ENCODE measurements at regions not wholly inside any gene's neighbourhood (a gene's known extent, or its start where the extent isn't known, plus 50 kb on each side); places are given as distances from the start of the nearest gene placed in this dataset.

GRCh38 chr7:17584822-17585221, 286.4 kb downstream of the AHR start:
- no peak overlapping the region for H3K27ac ChIP-seq (ENCODE audit: low read depth, low read length)

GRCh38 chr7:17586711-17587110, 288.3 kb downstream of the AHR start:
- H3K4me1 ChIP-seq (ENCODE audit: control insufficient read depth, low read length) = no peaks in the 10 kb centered on the region
- no peaks in the 10 kb centered on the region for H3K9me2 ChIP-seq (replicated peaks; ENCODE audit: control insufficient read depth, low read length)
- H3K27me3 ChIP-seq (ENCODE audit: control insufficient read depth, low read length) = no peaks in the 10 kb centered on the region
- H4K20me1 ChIP-seq (ENCODE audit: control insufficient read depth, insufficient read depth, low read depth, low read length) = no peaks in the 10 kb centered on the region
- no peaks in the 10 kb centered on the region for H3K79me2 ChIP-seq (ENCODE audit: control insufficient read depth, low read length)
- no peaks in the 10 kb centered on the region for H3K9me3 ChIP-seq (ENCODE audit: control insufficient read depth, insufficient read depth, low read length)
- H3K4me2 ChIP-seq (ENCODE audit: low read length) = no peak overlapping the region
- H3F3A ChIP-seq (ENCODE audit: control insufficient read depth, insufficient read depth) = no peaks in the 10 kb centered on the region
- no peak for TF ChIP-seq CTCF (IDR thresholded peaks at IDR 0.05; ENCODE audit: low read depth, low read length, poor library complexity, severe bottlenecking)
- TF ChIP-seq EZH2phosphoT487 (IDR thresholded peaks at IDR 0.05; ENCODE audit: borderline replicate concordance, low read length) = no peak
- no peaks in the 10 kb centered on the region for H3K36me3 ChIP-seq (ENCODE audit: control insufficient read depth, low read length)
- H3K4me3 ChIP-seq (ENCODE audit: low read length) = no peak overlapping the region
- H3K27ac ChIP-seq (ENCODE audit: low read depth, low read length) = no peak overlapping the region

More at GRCh38 chr7:17584822-17585221, 286.4 kb downstream of the AHR start:
- Histone ChIP-seq H3K9me2 (replicated peaks; ENCODE audit: control insufficient read depth, low read length) (no peaks in the 10 kb centered on the region), H3K79me2 (ENCODE audit: control insufficient read depth, low read length) (no peaks in the 10 kb centered on the region), H4K20me1 (ENCODE audit: control insufficient read depth, insufficient read depth, low read depth, low read length) (no peaks in the 10 kb centered on the region), H3K4me3 (ENCODE audit: low read length) (no peak overlapping the region), H3K4me2 (ENCODE audit: low read length) (no peak overlapping the region), H3K27me3 (ENCODE audit: control insufficient read depth, low read length) (no peaks in the 10 kb centered on the region), H3K36me3 (ENCODE audit: control insufficient read depth, low read length) (no peaks in the 10 kb centered on the region), H3K9me3 (ENCODE audit: control insufficient read depth, insufficient read depth, low read length) (no peaks in the 10 kb centered on the region), H3F3A (ENCODE audit: control insufficient read depth, insufficient read depth) (no peaks in the 10 kb centered on the region), H3K4me1 (ENCODE audit: control insufficient read depth, low read length) (no peaks in the 10 kb centered on the region)
- TF ChIP-seq EZH2phosphoT487 (IDR thresholded peaks at IDR 0.05; ENCODE audit: borderline replicate concordance, low read length) (no peak), CTCF (IDR thresholded peaks at IDR 0.05; ENCODE audit: low read depth, low read length, poor library complexity, severe bottlenecking) (no peak)

GRCh38 chr7:17588730-17589129, 290.3 kb downstream of the AHR start:
- no peaks in the 10 kb centered on the region for H3K9me3 ChIP-seq (ENCODE audit: control insufficient read depth, insufficient read depth, low read length)
- TF ChIP-seq CTCF (IDR thresholded peaks at IDR 0.05; ENCODE audit: low read depth, low read length, poor library complexity, severe bottlenecking) = no peak
- no peak for TF ChIP-seq EZH2phosphoT487 (IDR thresholded peaks at IDR 0.05; ENCODE audit: borderline replicate concordance, low read length)
- no peaks in the 10 kb centered on the region for H3K79me2 ChIP-seq (ENCODE audit: control insufficient read depth, low read length)

GRCh38 chr7:17589671-17590070, 291.2 kb downstream of the AHR start:
- Histone ChIP-seq H3K27me3 (ENCODE audit: control insufficient read depth, low read length) (no peaks in the 10 kb centered on the region), H3K4me2 (ENCODE audit: low read length) (no peak overlapping the region), H3K4me1 (ENCODE audit: control insufficient read depth, low read length) (no peaks in the 10 kb centered on the region), H3K4me3 (ENCODE audit: low read length) (no peak overlapping the region), H3K79me2 (ENCODE audit: control insufficient read depth, low read length) (no peaks in the 10 kb centered on the region), H3K9me2 (replicated peaks; ENCODE audit: control insufficient read depth, low read length) (no peaks in the 10 kb centered on the region), H4K20me1 (ENCODE audit: control insufficient read depth, insufficient read depth, low read depth, low read length) (no peaks in the 10 kb centered on the region), H3K27ac (ENCODE audit: low read depth, low read length) (no peak overlapping the region), H3F3A (ENCODE audit: control insufficient read depth, insufficient read depth) (no peaks in the 10 kb centered on the region), H3K9me3 (ENCODE audit: control insufficient read depth, insufficient read depth, low read length) (no peaks in the 10 kb centered on the region), H3K36me3 (ENCODE audit: control insufficient read depth, low read length) (no peaks in the 10 kb centered on the region)
- TF ChIP-seq EZH2phosphoT487 (IDR thresholded peaks at IDR 0.05; ENCODE audit: borderline replicate concordance, low read length) (no peak), CTCF (IDR thresholded peaks at IDR 0.05; ENCODE audit: low read depth, low read length, poor library complexity, severe bottlenecking) (no peak)

More at GRCh38 chr7:17588730-17589129, 290.3 kb downstream of the AHR start:
- no peaks in the 10 kb centered on the region for H3K4me1 ChIP-seq (ENCODE audit: control insufficient read depth, low read length)
- no peaks in the 10 kb centered on the region for H3K36me3 ChIP-seq (ENCODE audit: control insufficient read depth, low read length)
- H3K27me3 ChIP-seq (ENCODE audit: control insufficient read depth, low read length) = no peaks in the 10 kb centered on the region
- no peaks in the 10 kb centered on the region for H4K20me1 ChIP-seq (ENCODE audit: control insufficient read depth, insufficient read depth, low read depth, low read length)
- no peak overlapping the region for H3K4me2 ChIP-seq (ENCODE audit: low read length)
- H3K4me3 ChIP-seq (ENCODE audit: low read length) = no peak overlapping the region
- H3K27ac ChIP-seq (ENCODE audit: low read depth, low read length) = no peak overlapping the region
- no peaks in the 10 kb centered on the region for H3F3A ChIP-seq (ENCODE audit: control insufficient read depth, insufficient read depth)
- no peaks in the 10 kb centered on the region for H3K9me2 ChIP-seq (replicated peaks; ENCODE audit: control insufficient read depth, low read length)

All from DOHH2 (cell line).